CD14-positive monocyte (primary cell): ENCODE measurements at regions not wholly inside any gene's neighbourhood (a gene's known extent, or its start where the extent isn't known, plus 50 kb on each side); places are given as distances from the start of the nearest gene placed in this dataset.

Source experiments
- DNase-seq, 3 donors: peaks; one replicate each; pipeline ENCODE4 v3.0.0-alpha.2; 2011 to 2022
- H2AFZ ChIP-seq: 2 replicates; pipeline ENCODE4 v1.6.0; 2012; ENCODE audit warnings: mild to moderate bottlenecking, low read depth, low read length, inconsistent platforms; ENCODE audit not compliant: insufficient read depth, poor library complexity, severe bottlenecking
- H3K27ac ChIP-seq, 2 donors: 1 replicate in 1 of 2; 2 replicates in 1 of 2; pipeline ENCODE4 v1.5.1; 2012 to 2013; ENCODE audit warnings: low read length in 2 of 2, control low read depth in 1 of 2, inconsistent platforms in 1 of 2, low read depth in 1 of 2, mild to moderate bottlenecking in 1 of 2
- H3K27me3 ChIP-seq, 2 donors: one replicate each; pipeline versions ENCODE4 v1.6.0 to v1.6.1; 2011 to 2013; ENCODE audit warnings: low read length in 2 of 2; ENCODE audit not compliant: control insufficient read depth in 2 of 2, insufficient read depth in 2 of 2
- H3K36me3 ChIP-seq, 2 donors: replicated peaks in 1 of 2; 1 replicate in 1 of 2; 2 replicates in 1 of 2; pipeline versions ENCODE4 v1.5.1 to v1.6.1; 2012 to 2013; ENCODE audit warnings: low read length in 2 of 2, control low read depth in 1 of 2, inconsistent platforms in 1 of 2, mild to moderate bottlenecking in 1 of 2; ENCODE audit not compliant: insufficient read depth in 2 of 2, control insufficient read depth in 1 of 2
- H3K4me1 ChIP-seq, 2 donors: 1 replicate in 1 of 2; 2 replicates in 1 of 2; pipeline versions ENCODE4 v1.5.1 to v1.6.1; 2012 to 2013; ENCODE audit warnings: low read length in 2 of 2, control low read depth in 1 of 2, inconsistent platforms in 1 of 2, mild to moderate bottlenecking in 1 of 2, moderate library complexity in 1 of 2; ENCODE audit not compliant: insufficient read depth in 2 of 2, control insufficient read depth in 1 of 2
- H3K4me2 ChIP-seq: replicated peaks from 2 replicates; pipeline ENCODE3; 2012; ENCODE audit warnings: low read length, moderate library complexity, mild to moderate bottlenecking; ENCODE audit not compliant: poor library complexity, severe bottlenecking; ENCODE audit errors: extremely low read depth
- H3K4me3 ChIP-seq, 3 experiments: fragments of 200-600 bp in 1 of 3; sonication (generic) in 1 of 3; replicated peaks in 1 of 3; 1 replicate in 2 of 3; 2 replicates in 1 of 3; pipeline ENCODE4 v1.5.1; 2011 to 2013; ENCODE audit warnings: low read length in 3 of 3, mild to moderate bottlenecking in 3 of 3, control low read depth in 2 of 3, low read depth in 2 of 3, inconsistent platforms in 1 of 3, moderate library complexity in 1 of 3
- H3K79me2 ChIP-seq: 2 replicates; pipeline ENCODE4 v1.6.0; 2012; ENCODE audit warnings: mild to moderate bottlenecking, control low read depth, inconsistent platforms, low read length, moderate library complexity; ENCODE audit not compliant: insufficient read depth
- H3K9ac ChIP-seq: 2 replicates; pipeline ENCODE4 v1.6.0; 2017; ENCODE audit warnings: low read length, mild to moderate bottlenecking; ENCODE audit not compliant: insufficient read depth, poor library complexity, severe bottlenecking
- H3K9me3 ChIP-seq, 2 donors: replicated peaks in 1 of 2; 1 replicate in 1 of 2; 2 replicates in 1 of 2; pipeline versions ENCODE4 v1.5.1 to v1.6.1; 2012 to 2013; ENCODE audit warnings: low read length in 2 of 2, control low read depth in 1 of 2; ENCODE audit not compliant: control insufficient read depth in 1 of 2, insufficient read depth in 1 of 2
- H4K20me1 ChIP-seq: 2 replicates; pipeline ENCODE4 v1.6.0; 2012; ENCODE audit warnings: mild to moderate bottlenecking, low read length, control low read depth, moderate library complexity; ENCODE audit not compliant: insufficient read depth
- H3K27ac Mint-ChIP-seq, 7 donors: one replicate each; pipeline ENCODE4 v1.8.0; 2020; ENCODE audit warnings: mild to moderate bottlenecking in 7 of 7, mixed read lengths in 7 of 7, moderate library complexity in 6 of 7, inconsistent platforms in 2 of 7
- H3K27me3 Mint-ChIP-seq, 3 donors: one replicate each; pipeline ENCODE4 v1.8.0; 2021 to 2022; ENCODE audit warnings: low read depth in 3 of 3, mild to moderate bottlenecking in 3 of 3, mixed read lengths in 3 of 3, moderate library complexity in 3 of 3, inconsistent platforms in 1 of 3
- H3K36me3 Mint-ChIP-seq, 2 donors: one replicate each; pipeline ENCODE4 v1.8.0; 2020; ENCODE audit warnings: mixed read lengths in 2 of 2, inconsistent platforms in 1 of 2, mild to moderate bottlenecking in 1 of 2
- H3K4me1 Mint-ChIP-seq: one replicate; pipeline ENCODE4 v1.8.0; 2020; ENCODE audit warnings: mild to moderate bottlenecking, mixed read lengths
- H3K4me3 Mint-ChIP-seq, 2 donors: one replicate each; pipeline ENCODE4 v1.8.0; 2020; ENCODE audit warnings: mild to moderate bottlenecking in 2 of 2, mixed read lengths in 2 of 2, moderate library complexity in 1 of 2
- H3K9me3 Mint-ChIP-seq, 7 donors: one replicate each; pipeline ENCODE4 v1.8.0; 2020 to 2022; ENCODE audit warnings: mixed read lengths in 7 of 7, mild to moderate bottlenecking in 6 of 7, moderate library complexity in 6 of 7, inconsistent platforms in 2 of 7
- WGBS: methylation state at CpG from one replicate; pipeline ENCODE4 v1.1.5; 2013; ENCODE audit warnings: missing lambda C conversion rate; ENCODE audit not compliant: insufficient coverage; 5-methylcytosine and 5-hydroxymethylcytosine counted together
- intact Hi-C, 2 donors: fragments of 100-400 bp; cut with micrococcal nuclease; formaldehyde crosslinking; loops; one replicate each; pipeline versions ENCODE4 v1.15.0 to v1.15.1; 2023
- TF ChIP-seq, protein P1 (sequence below): fragments of 200-600 bp; IDR thresholded peaks from one replicate; pipeline ENCODE4 v1.8.0; 2022; ENCODE audit warnings: antibody characterized with exemption, mild to moderate bottlenecking

DNA sequence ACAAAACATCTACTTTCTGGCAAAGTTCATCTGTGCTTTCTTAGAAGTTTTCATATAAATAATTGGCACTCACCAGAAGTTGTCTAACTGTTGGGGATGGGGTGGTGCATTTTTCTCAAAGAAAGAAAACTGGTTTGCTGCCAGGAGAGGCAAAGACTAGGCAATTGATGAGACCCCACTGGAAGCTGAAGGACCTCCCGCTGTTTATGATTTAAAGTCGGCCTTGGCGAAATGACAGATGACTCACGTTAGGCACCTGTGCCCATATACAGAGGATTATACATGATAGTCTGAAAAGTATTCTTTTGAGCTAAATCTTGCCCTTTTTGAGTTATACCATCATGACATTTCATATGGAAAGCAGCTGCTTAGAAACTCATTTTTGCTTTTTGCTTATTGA is 193.0 kb upstream of the ZFHX3 start:
- H3K4me2 ChIP-seq = no peak overlapping the region
- Mint-ChIP-seq H3K4me1 (peaks cover 1% of the 10 kb centered on the region), H3K27me3 (peaks cover 0 to 3% (median 2%) of the 10 kb centered on the region in 3 donors), H3K27ac (no peak overlapping the region), H3K4me3 (no peak overlapping the region), H3K36me3 (no peaks in the 10 kb centered on the region), H3K9me3 (peaks cover 0 to 10% (median 0%) of the 10 kb centered on the region in 7 donors)
- no peaks in the 10 kb centered on the region for H3K4me1 ChIP-seq
- intact Hi-C loops = no loop called here
- no peak overlapping the region for H2AFZ ChIP-seq
- H3K27me3 ChIP-seq = no peaks in the 10 kb centered on the region
- H4K20me1 ChIP-seq = no peaks in the 10 kb centered on the region
- WGBS = no CpG with 5 or more reads among the region's 4 CpGs
- H3K27ac ChIP-seq = no peak overlapping the region
- no peaks in the 10 kb centered on the region for H3K79me2 ChIP-seq
- H3K4me3 ChIP-seq = no peak overlapping the region
- H3K9ac ChIP-seq = no peak overlapping the region
- DNase-seq = no peak
- no peaks in the 10 kb centered on the region for H3K9me3 ChIP-seq
- no peaks in the 10 kb centered on the region for H3K36me3 ChIP-seq
- TF ChIP-seq, protein P1, sequence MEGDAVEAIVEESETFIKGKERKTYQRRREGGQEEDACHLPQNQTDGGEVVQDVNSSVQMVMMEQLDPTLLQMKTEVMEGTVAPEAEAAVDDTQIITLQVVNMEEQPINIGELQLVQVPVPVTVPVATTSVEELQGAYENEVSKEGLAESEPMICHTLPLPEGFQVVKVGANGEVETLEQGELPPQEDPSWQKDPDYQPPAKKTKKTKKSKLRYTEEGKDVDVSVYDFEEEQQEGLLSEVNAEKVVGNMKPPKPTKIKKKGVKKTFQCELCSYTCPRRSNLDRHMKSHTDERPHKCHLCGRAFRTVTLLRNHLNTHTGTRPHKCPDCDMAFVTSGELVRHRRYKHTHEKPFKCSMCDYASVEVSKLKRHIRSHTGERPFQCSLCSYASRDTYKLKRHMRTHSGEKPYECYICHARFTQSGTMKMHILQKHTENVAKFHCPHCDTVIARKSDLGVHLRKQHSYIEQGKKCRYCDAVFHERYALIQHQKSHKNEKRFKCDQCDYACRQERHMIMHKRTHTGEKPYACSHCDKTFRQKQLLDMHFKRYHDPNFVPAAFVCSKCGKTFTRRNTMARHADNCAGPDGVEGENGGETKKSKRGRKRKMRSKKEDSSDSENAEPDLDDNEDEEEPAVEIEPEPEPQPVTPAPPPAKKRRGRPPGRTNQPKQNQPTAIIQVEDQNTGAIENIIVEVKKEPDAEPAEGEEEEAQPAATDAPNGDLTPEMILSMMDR = no peak

GRCh38 chr16:73237601-73238000 is 189.7 kb upstream of the ZFHX3 start:
- no peaks in the 10 kb centered on the region for H3K36me3 ChIP-seq
- H3K27ac ChIP-seq = no peak overlapping the region
- H3K79me2 ChIP-seq = no peaks in the 10 kb centered on the region
- H4K20me1 ChIP-seq = no peaks in the 10 kb centered on the region
- H3K9ac ChIP-seq = no peak overlapping the region
- TF ChIP-seq, protein P1 = no peak
- DNase-seq = no peak
- no peaks in the 10 kb centered on the region for H3K4me1 ChIP-seq
- peaks cover 1% of the 10 kb centered on the region for H3K4me1 Mint-ChIP-seq
- H3K27me3 Mint-ChIP-seq = peaks cover 0 to 3% (median 3%) of the 10 kb centered on the region in 3 donors
- no peak overlapping the region for H3K4me3 ChIP-seq
- H3K27me3 ChIP-seq = no peaks in the 10 kb centered on the region
- no peaks in the 10 kb centered on the region for H3K36me3 Mint-ChIP-seq
- H3K9me3 Mint-ChIP-seq = peaks cover 0 to 10% (median 0%) of the 10 kb centered on the region in 7 donors
- no peak overlapping the region for H2AFZ ChIP-seq
- no peak overlapping the region for H3K4me2 ChIP-seq
- intact Hi-C loops = no loop called here
- H3K9me3 ChIP-seq = no peaks in the 10 kb centered on the region
- no peak overlapping the region for H3K27ac Mint-ChIP-seq
- no peak overlapping the region for H3K4me3 Mint-ChIP-seq
- WGBS = 58% methylated on average over 2 of the region's 4 CpGs
